ENCODE measurements at regions not wholly inside any gene's neighbourhood (a gene's known extent, or its start where the extent isn't known, plus 50 kb on each side); places are given as distances from the start of the nearest gene placed in this dataset.

DNA sequence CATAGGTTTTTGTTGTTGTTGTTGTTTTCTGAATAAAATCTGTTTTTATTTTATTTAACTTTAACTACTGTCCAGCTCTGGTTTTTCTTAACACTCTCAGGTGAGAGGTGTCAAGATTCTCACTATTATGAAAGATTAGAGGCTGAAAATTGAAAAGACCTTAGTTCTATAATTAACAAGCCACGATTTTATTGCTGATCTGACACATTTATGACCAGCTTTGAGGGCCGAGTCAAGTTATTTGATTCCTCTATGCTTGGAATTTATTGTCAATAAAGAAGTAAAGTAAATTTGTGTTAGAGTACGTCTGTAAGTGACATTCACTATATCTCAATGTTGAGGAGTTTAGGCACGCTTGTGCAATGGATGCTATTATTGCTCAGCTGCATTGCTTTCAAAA lies 808.8 kb downstream of the GALC start:
- no peak overlapping the region for H3K4me2 ChIP-seq (ENCODE audit: control insufficient read depth, insufficient read depth)
- SMC1A ChIA-PET (ENCODE audit: uncharacterized antibody, unreplicated experiment) = no interaction called here
- CTCF ChIA-PET = no interaction called here
- FAIRE-seq (no peak), ATAC-seq (no peak), DNase-seq (ENCODE audit: low read depth, low spot score) (no peak)
- intact Hi-C loops (cut with micrococcal nuclease; ENCODE audit: unreplicated experiment) = no loop called here
- TF ChIP-seq SMAD5 (IDR thresholded peaks at IDR 0.05; ENCODE audit: low read depth) (no peak), NRF1 (conservative IDR thresholded peaks at IDR 0.05; ENCODE audit: low read depth, low read length) (no peak), MEF2B (IDR thresholded peaks at IDR 0.05; ENCODE audit: partially characterized antibody, poor library complexity, severe bottlenecking) (no peak), RBBP5 (conservative IDR thresholded peaks at IDR 0.05) (no peak), ASH2L (IDR thresholded peaks at IDR 0.05; ENCODE audit: borderline replicate concordance, low read depth) (no peak), WRNIP1 (IDR thresholded peaks at IDR 0.05; ENCODE audit: borderline replicate concordance, low read depth, low read length) (no peak), MLLT1 (IDR thresholded peaks at IDR 0.05) (no peak), SPI1 (IDR thresholded peaks at IDR 0.05; ENCODE audit: borderline replicate concordance, insufficient read depth, low read depth, low read length) (no peak)
- no peaks in the 10 kb centered on the region for H3K9me3 ChIP-seq (replicated peaks; ENCODE audit: control insufficient read depth, insufficient read depth, low read length)
- H3K27ac ChIP-seq (ENCODE audit: control insufficient read depth, insufficient read depth) = no peak overlapping the region
- no peaks in the 10 kb centered on the region for H3K36me3 ChIP-seq (ENCODE audit: control insufficient read depth in 2 of 2, insufficient read depth in 2 of 2, low read length in 1 of 2)
- 15% methylated on average over 4 of the region's 4 CpGs for WGBS (ENCODE audit: insufficient coverage, insufficient replicate concordance, low lambda C conversion rate, missing lambda C conversion rate)
- in situ Hi-C loops (cut with MboI) = no loop called here
- no peaks in the 10 kb centered on the region for H3K27me3 ChIP-seq (replicated peaks in 1 of 2; ENCODE audit: control insufficient read depth in 2 of 2, insufficient read depth in 2 of 2, low read length in 1 of 2)
- H3K4me3 ChIP-seq = no peak overlapping the region
- H3K9ac ChIP-seq (ENCODE audit: control insufficient read depth, insufficient read depth, low read length) = no peak overlapping the region
- RAD21 ChIA-PET (ENCODE audit: unreplicated experiment) = no interaction called here
- BruUV-seq (replicated peaks) = no TSS peak
- H3K4me1 ChIP-seq (ENCODE audit: control insufficient read depth, insufficient read depth, low read length) = no peaks in the 10 kb centered on the region
- H4K20me1 ChIP-seq (ENCODE audit: control insufficient read depth, insufficient read depth) = no peaks in the 10 kb centered on the region
- no peaks in the 10 kb centered on the region for H3K79me2 ChIP-seq (ENCODE audit: control insufficient read depth, insufficient read depth, low read length)
- H2AFZ ChIP-seq (ENCODE audit: control insufficient read depth, low read depth, low read length) = no peak overlapping the region
- POLR2A ChIA-PET = no interaction called here
